PC-9 (cell line): ENCODE measurements at regions not wholly inside any gene's neighbourhood (a gene's known extent, or its start where the extent isn't known, plus 50 kb on each side); places are given as distances from the start of the nearest gene placed in this dataset.
A peak's percentile ranks its signal among the peaks of the same experiment; 100 is the strongest.

Experiments used
- BruUV-seq: library from RNA; stranded (reverse); fragments of 400-500 nt; replicated peaks from 2 replicates; lab custom pipeline; 2021; lab: Mats Ljungman, UMichigan
- CTCF ChIA-PET: fragments of 300-600 bp; sonication (Branson Sonifier 250); formaldehyde crosslinking; loops from one replicate; lab custom pipeline; 2022; ENCODE audit warnings: antibody characterized with exemption; lab: Charles Lee
- POLR2A ChIA-PET: fragments of 300-600 bp; sonication (Branson Sonifier 250); formaldehyde crosslinking; loops from one replicate; lab custom pipeline; 2022; ENCODE audit warnings: antibody characterized with exemption; ENCODE audit not compliant: unreplicated experiment; lab: Charles Lee
- DNase-seq, 2 experiments: peaks; one replicate each; pipeline versions ENCODE4 v3.0.0 to v3.0.0-alpha.2; 2015 to 2022; ENCODE audit warnings: mixed read lengths in 1 of 2
- H2AFZ ChIP-seq: fragments of 200-600 bp; sonication (generic); 2 replicates; pipeline ENCODE4 v1.8.1; 2017; ENCODE audit warnings: antibody characterized with exemption
- H3F3A ChIP-seq: fragments of 200-600 bp; sonication (generic); 2 replicates; pipeline ENCODE4 v1.8.1; 2017; ENCODE audit warnings: antibody characterized with exemption, mild to moderate bottlenecking, low read depth; ENCODE audit not compliant: insufficient read depth
- H3K27ac ChIP-seq: fragments of 200-600 bp; sonication (generic); 2 replicates; pipeline ENCODE4 v1.6.1; 2016; ENCODE audit warnings: mixed run types
- H3K27me3 ChIP-seq: fragments of 200-600 bp; sonication (generic); 2 replicates; pipeline ENCODE4 v1.6.1; 2016; ENCODE audit warnings: low read depth, mixed run types; ENCODE audit not compliant: insufficient read depth
- H3K36me3 ChIP-seq: fragments of 200-600 bp; sonication (generic); 2 replicates; pipeline ENCODE4 v1.6.1; 2016; ENCODE audit warnings: low read depth, mixed run types
- H3K4me1 ChIP-seq: fragments of 200-600 bp; sonication (generic); replicated peaks from 2 replicates; pipeline ENCODE4 v1.6.1; 2016; ENCODE audit warnings: mixed run types; ENCODE audit not compliant: insufficient read depth
- H3K4me2 ChIP-seq: fragments of 200-600 bp; sonication (generic); 2 replicates; pipeline ENCODE4 v1.6.1; 2017; ENCODE audit warnings: mixed run types
- H3K4me3 ChIP-seq: fragments of 200-600 bp; sonication (generic); 2 replicates; pipeline ENCODE4 v1.6.1; 2016; ENCODE audit warnings: mixed run types
- H3K79me2 ChIP-seq: fragments of 200-600 bp; sonication (generic); 2 replicates; pipeline ENCODE4 v1.6.1; 2017; ENCODE audit warnings: low read depth, mixed run types
- H3K9me2 ChIP-seq: fragments of 200-600 bp; sonication (generic); 2 replicates; pipeline ENCODE4 v1.8.1; 2017; ENCODE audit warnings: mild to moderate bottlenecking; ENCODE audit not compliant: insufficient read depth
- H3K9me3 ChIP-seq: fragments of 200-600 bp; sonication (generic); 2 replicates; pipeline ENCODE4 v1.8.1; 2016; ENCODE audit warnings: low read depth; ENCODE audit not compliant: insufficient read depth
- H4K20me1 ChIP-seq: fragments of 200-600 bp; sonication (generic); 2 replicates; pipeline ENCODE4 v1.8.1; 2017; ENCODE audit not compliant: insufficient read depth
- CTCF ChIP-seq: fragments of 200-600 bp; sonication (generic); conservative IDR thresholded peaks from 2 replicates; pipeline ENCODE4 v1.6.1; 2017; ENCODE audit warnings: mixed run types, antibody characterized with exemption, mild to moderate bottlenecking, moderate library complexity
- EZH2 ChIP-seq: fragments of 200-600 bp; sonication (generic); IDR thresholded peaks from 2 replicates; pipeline ENCODE4 v1.8.0; 2017; ENCODE audit warnings: antibody characterized with exemption, low read depth
- intact Hi-C: fragments of 100-400 bp; cut with micrococcal nuclease; formaldehyde crosslinking; loops from one replicate; pipeline ENCODE4 v1.10.0; 2022; ENCODE audit not compliant: unreplicated experiment

GRCh38 chr18:73316513-73316912, 448.7 kb upstream of the NETO1 start:
- ChIA-PET CTCF (no interaction called here), POLR2A (no interaction called here)
- Histone ChIP-seq H3K36me3 (no peaks in the 10 kb centered on the region), H3K9me3 (no peaks in the 10 kb centered on the region), H2AFZ (no peak overlapping the region), H3K27ac (no peak overlapping the region), H3K9me2 (no peaks in the 10 kb centered on the region), H3F3A (no peaks in the 10 kb centered on the region), H3K4me3 (no peak overlapping the region), H3K79me2 (no peaks in the 10 kb centered on the region), H3K27me3 (no peaks in the 10 kb centered on the region), H3K4me2 (no peak overlapping the region), H3K4me1 (peaks cover 7% of the 10 kb centered on the region), H4K20me1 (no peaks in the 10 kb centered on the region; the same call in 1 of the 2 replicates)
- intact Hi-C loops: no loop called here
- TF ChIP-seq CTCF (no peak), EZH2 (no peak)
- DNase-seq: no peak
- BruUV-seq: no TSS peak

- Histone ChIP-seq H3K9me2 (no peaks in the 10 kb centered on the region), H3K79me2 (no peaks in the 10 kb centered on the region), H3K36me3 (no peaks in the 10 kb centered on the region), H3K9me3 (no peaks in the 10 kb centered on the region), H3F3A (no peaks in the 10 kb centered on the region), H2AFZ (no peak overlapping the region), H3K27me3 (no peaks in the 10 kb centered on the region), H3K4me3 (no peak overlapping the region), H3K27ac (no peak overlapping the region), H4K20me1 (no peaks in the 10 kb centered on the region; the same call in 1 of the 2 replicates), H3K4me2 (no peak overlapping the region), H3K4me1 (peaks cover 7% of the 10 kb centered on the region)
- BruUV-seq: no TSS peak
- peak in 1 of 2 experiments; percentile 40 for DNase-seq
- POLR2A ChIA-PET: no interaction called here
- no peak for TF ChIP-seq CTCF
- TF ChIP-seq EZH2: no peak
- intact Hi-C loops: no loop called here
- CTCF ChIA-PET: no interaction called here
Measured at GRCh38 chr18:73315381-73315780, 447.6 kb upstream of the NETO1 start.

- no peaks in the 10 kb centered on the region for H3K27me3 ChIP-seq
- no peaks in the 10 kb centered on the region; the same call in 1 of the 2 replicates for H4K20me1 ChIP-seq
- no peaks in the 10 kb centered on the region for H3K9me3 ChIP-seq
- no peak overlapping the region for H3K4me2 ChIP-seq
- TF ChIP-seq CTCF (no peak), EZH2 (no peak)
- no peak overlapping the region for H3K27ac ChIP-seq
- H2AFZ ChIP-seq: no peak overlapping the region
- no peaks in the 10 kb centered on the region for H3K9me2 ChIP-seq
- intact Hi-C loops: no loop called here
- H3F3A ChIP-seq: no peaks in the 10 kb centered on the region
- H3K36me3 ChIP-seq: no peaks in the 10 kb centered on the region
- peaks cover 7% of the 10 kb centered on the region for H3K4me1 ChIP-seq
- no TSS peak for BruUV-seq
- H3K79me2 ChIP-seq: no peaks in the 10 kb centered on the region
- ChIA-PET CTCF (no interaction called here), POLR2A (no interaction called here)
- no peak overlapping the region for H3K4me3 ChIP-seq
- DNase-seq: no peak
Measured at GRCh38 chr18:73313476-73313875, 445.7 kb upstream of the NETO1 start.
